ENCODE measurements at regions not wholly inside any gene's neighbourhood (a gene's known extent, or its start where the extent isn't known, plus 50 kb on each side); places are given as distances from the start of the nearest gene placed in this dataset.

GRCh38 chr2:39492095-39492590 lies 55.1 kb upstream of the MAP4K3 start (continued):
- TF ChIP-seq, protein P1, sequence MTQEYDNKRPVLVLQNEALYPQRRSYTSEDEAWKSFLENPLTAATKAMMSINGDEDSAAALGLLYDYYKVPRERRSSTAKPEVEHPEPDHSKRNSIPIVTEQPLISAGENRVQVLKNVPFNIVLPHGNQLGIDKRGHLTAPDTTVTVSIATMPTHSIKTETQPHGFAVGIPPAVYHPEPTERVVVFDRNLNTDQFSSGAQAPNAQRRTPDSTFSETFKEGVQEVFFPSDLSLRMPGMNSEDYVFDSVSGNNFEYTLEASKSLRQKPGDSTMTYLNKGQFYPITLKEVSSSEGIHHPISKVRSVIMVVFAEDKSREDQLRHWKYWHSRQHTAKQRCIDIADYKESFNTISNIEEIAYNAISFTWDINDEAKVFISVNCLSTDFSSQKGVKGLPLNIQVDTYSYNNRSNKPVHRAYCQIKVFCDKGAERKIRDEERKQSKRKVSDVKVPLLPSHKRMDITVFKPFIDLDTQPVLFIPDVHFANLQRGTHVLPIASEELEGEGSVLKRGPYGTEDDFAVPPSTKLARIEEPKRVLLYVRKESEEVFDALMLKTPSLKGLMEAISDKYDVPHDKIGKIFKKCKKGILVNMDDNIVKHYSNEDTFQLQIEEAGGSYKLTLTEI (CRISPR knock-in tag; conservative IDR thresholded peaks at IDR 0.05), result no peak
- no peak for TF ChIP-seq ZMAT5 (CRISPR knock-in tag; IDR thresholded peaks at IDR 0.05; ENCODE audit: borderline replicate concordance, low read depth)
- TF ChIP-seq GLI4 (CRISPR knock-in tag; IDR thresholded peaks at IDR 0.05; ENCODE audit: borderline replicate concordance), result no peak
- TF ChIP-seq CBFB (CRISPR knock-in tag; IDR thresholded peaks at IDR 0.05), result 0 out of 2 replicates have a peak, but pooled peaks have one; percentile 36
- no peak for TF ChIP-seq ZNF567 (CRISPR knock-in tag; IDR thresholded peaks at IDR 0.05; ENCODE audit: borderline replicate concordance)
- no peak for TF ChIP-seq BCLAF1 (IDR thresholded peaks at IDR 0.05)
- TF ChIP-seq ZEB1 (IDR thresholded peaks at IDR 0.05; ENCODE audit: insufficient replicate concordance, low read depth), result no peak
- TF ChIP-seq ZNF510 (CRISPR knock-in tag; IDR thresholded peaks at IDR 0.05; ENCODE audit: low read depth), result no peak
- TF ChIP-seq MNT (IDR thresholded peaks at IDR 0.05), result no peak
- no peak for TF ChIP-seq ZNF775 (CRISPR knock-in tag; IDR thresholded peaks at IDR 0.05; ENCODE audit: borderline replicate concordance)
- TF ChIP-seq MEIS1 (CRISPR knock-in tag; IDR thresholded peaks at IDR 0.05; ENCODE audit: borderline replicate concordance), result no peak; the same call in 1 of the 2 replicates
- no peak for TF ChIP-seq NFE2 (CRISPR knock-in tag; IDR thresholded peaks at IDR 0.05)
- no peak for TF ChIP-seq PRMT3 (CRISPR knock-in tag; IDR thresholded peaks at IDR 0.05; ENCODE audit: borderline replicate concordance, low read depth)
- TF ChIP-seq ZNF337 (CRISPR knock-in tag; IDR thresholded peaks at IDR 0.05; ENCODE audit: borderline replicate concordance, low read depth), result no peak
- 0 out of 2 replicates have a peak, but pooled peaks have one; percentile 37 for TF ChIP-seq ZBTB7B (CRISPR knock-in tag; IDR thresholded peaks at IDR 0.05)
- TF ChIP-seq KDM2A (CRISPR knock-in tag; IDR thresholded peaks at IDR 0.05; ENCODE audit: borderline replicate concordance, low read depth), result no peak
- no peak for TF ChIP-seq ZNF749 (CRISPR knock-in tag; IDR thresholded peaks at IDR 0.05; ENCODE audit: borderline replicate concordance)
- TF ChIP-seq ZNF20 (CRISPR knock-in tag; IDR thresholded peaks at IDR 0.05), result no peak
- TF ChIP-seq ZNF329 (CRISPR knock-in tag; IDR thresholded peaks at IDR 0.05; ENCODE audit: low read depth), result no peak
- TF ChIP-seq ZBTB49 (CRISPR knock-in tag; IDR thresholded peaks at IDR 0.05; ENCODE audit: borderline replicate concordance), result no peak
